HUES48 (cell line): ENCODE measurements at regions not wholly inside any gene's neighbourhood (a gene's known extent, or its start where the extent isn't known, plus 50 kb on each side); places are given as distances from the start of the nearest gene placed in this dataset.

Experiments used
- H3K27ac ChIP-seq: one replicate; pipeline ENCODE4 v1.7.0; 2013; ENCODE audit warnings: low read depth, low read length, inconsistent platforms
- H3K27me3 ChIP-seq: 2 replicates; pipeline ENCODE4 v1.6.1; 2013; ENCODE audit warnings: mild to moderate bottlenecking, low read length; ENCODE audit not compliant: control insufficient read depth, insufficient read depth
- H3K36me3 ChIP-seq: 2 replicates; pipeline ENCODE4 v1.6.1; 2013; ENCODE audit warnings: low read length; ENCODE audit not compliant: control insufficient read depth, insufficient read depth
- H3K4me1 ChIP-seq: 2 replicates; pipeline ENCODE4 v1.6.1; 2013; ENCODE audit warnings: mild to moderate bottlenecking, low read length; ENCODE audit not compliant: control insufficient read depth, insufficient read depth
- H3K4me3 ChIP-seq: 2 replicates; pipeline ENCODE4 v1.5.1; 2013; ENCODE audit warnings: mild to moderate bottlenecking, low read depth, low read length
- H3K9ac ChIP-seq: 2 replicates; pipeline ENCODE4 v1.6.1; 2013; ENCODE audit warnings: mild to moderate bottlenecking, low read depth, low read length, moderate library complexity
- H3K9me3 ChIP-seq: 2 replicates; pipeline ENCODE4 v1.6.1; 2013; ENCODE audit warnings: low read length; ENCODE audit not compliant: control insufficient read depth, insufficient read depth

- no peak overlapping the region for H3K4me3 ChIP-seq
- no peaks in the 10 kb centered on the region for H3K9me3 ChIP-seq
- no peak overlapping the region for H3K27ac ChIP-seq
- no peaks in the 10 kb centered on the region for H3K36me3 ChIP-seq
- no peak overlapping the region for H3K9ac ChIP-seq
- H3K27me3 ChIP-seq = no peaks in the 10 kb centered on the region
- no peaks in the 10 kb centered on the region for H3K4me1 ChIP-seq
Measured at GRCh38 chr9:29669613-29670012, 2096.3 kb upstream of the C9orf72 start.

GRCh38 chr9:29685531-29685930 lies 2112.2 kb upstream of the C9orf72 start:
- H3K9ac ChIP-seq = no peak overlapping the region
- no peaks in the 10 kb centered on the region for H3K4me1 ChIP-seq
- no peaks in the 10 kb centered on the region for H3K9me3 ChIP-seq
- H3K4me3 ChIP-seq = no peak overlapping the region
- no peak overlapping the region for H3K27ac ChIP-seq
- no peaks in the 10 kb centered on the region for H3K27me3 ChIP-seq
- no peaks in the 10 kb centered on the region for H3K36me3 ChIP-seq

GRCh38 chr9:29691145-29691544 lies 2117.9 kb upstream of the C9orf72 start:
- no peak overlapping the region for H3K9ac ChIP-seq
- H3K36me3 ChIP-seq = no peaks in the 10 kb centered on the region

GRCh38 chr9:29691758-29692407 lies 2118.6 kb upstream of the C9orf72 start:
- Histone ChIP-seq H3K9me3 (no peaks in the 10 kb centered on the region), H3K27me3 (no peaks in the 10 kb centered on the region), H3K27ac (no peak overlapping the region), H3K36me3 (no peaks in the 10 kb centered on the region), H3K9ac (no peak overlapping the region), H3K4me1 (no peaks in the 10 kb centered on the region), H3K4me3 (no peak overlapping the region)

More at GRCh38 chr9:29691145-29691544, 2117.9 kb upstream of the C9orf72 start:
- no peaks in the 10 kb centered on the region for H3K27me3 ChIP-seq
- H3K27ac ChIP-seq = no peak overlapping the region
- no peak overlapping the region for H3K4me3 ChIP-seq
- H3K4me1 ChIP-seq = no peaks in the 10 kb centered on the region
- H3K9me3 ChIP-seq = no peaks in the 10 kb centered on the region

DNA sequence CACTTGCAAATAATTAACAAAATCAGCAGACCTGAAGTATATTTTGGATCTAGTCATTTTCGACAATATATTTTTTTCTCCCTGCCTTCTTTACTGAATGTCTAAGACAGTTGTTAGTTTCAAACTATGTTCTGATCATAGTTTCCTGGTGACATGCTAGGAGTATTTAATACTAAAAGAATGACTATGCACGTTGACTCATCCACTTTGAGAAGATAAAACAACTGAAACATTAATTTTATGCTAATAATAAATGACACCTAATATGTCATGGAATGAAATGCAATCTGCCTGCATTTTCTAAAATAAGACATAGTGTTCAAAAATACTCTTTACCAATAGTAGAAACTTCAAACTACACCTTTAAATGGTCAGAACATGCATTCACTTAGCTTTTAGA lies 2123.7 kb upstream of the C9orf72 start:
- Histone ChIP-seq H3K9me3 (no peaks in the 10 kb centered on the region), H3K9ac (no peak overlapping the region), H3K36me3 (no peaks in the 10 kb centered on the region), H3K4me3 (no peak overlapping the region), H3K4me1 (no peaks in the 10 kb centered on the region; the same call in 1 of the 2 replicates), H3K27me3 (no peaks in the 10 kb centered on the region), H3K27ac (no peak overlapping the region)

DNA sequence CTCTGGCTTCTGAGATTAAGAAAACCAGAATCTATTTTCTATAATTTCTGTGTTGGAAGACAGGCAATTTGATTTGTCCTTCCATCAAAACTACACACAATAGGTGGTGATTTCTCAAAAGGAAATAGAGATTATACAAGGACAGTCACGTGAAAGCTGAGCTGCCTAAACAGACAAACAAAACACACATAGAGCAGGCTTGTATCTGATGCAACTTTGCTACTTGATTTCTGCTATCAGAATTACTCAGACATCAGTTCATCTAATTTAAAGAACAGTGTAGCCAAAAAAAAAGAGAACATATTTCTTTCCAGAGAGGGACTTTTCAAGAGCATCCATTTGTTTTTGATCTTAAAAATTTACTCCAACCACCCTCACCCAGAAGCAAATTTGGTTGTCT lies 2128.3 kb upstream of the C9orf72 start:
- no peaks in the 10 kb centered on the region for H3K27me3 ChIP-seq

DNA sequence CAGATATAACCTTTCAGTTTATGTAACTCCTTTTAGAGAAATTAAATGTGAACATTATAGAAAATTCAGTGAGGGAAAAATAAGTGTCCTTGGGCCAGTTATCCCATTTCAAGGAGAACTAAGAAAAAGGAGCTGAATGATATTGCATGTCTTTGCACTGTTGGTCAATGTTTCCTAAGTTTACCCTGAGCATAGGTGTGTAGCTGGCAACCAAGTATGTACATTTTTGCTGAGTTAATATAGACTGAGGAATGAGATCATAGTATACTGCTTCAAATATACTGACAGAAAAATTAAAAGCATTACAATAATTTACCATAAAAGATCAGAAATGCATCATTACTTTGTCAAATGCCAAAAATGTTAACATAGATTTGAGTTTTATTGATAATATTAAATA lies 2128.7 kb upstream of the C9orf72 start:
- Histone ChIP-seq H3K27me3 (no peaks in the 10 kb centered on the region), H3K36me3 (no peaks in the 10 kb centered on the region), H3K4me1 (no peaks in the 10 kb centered on the region; the same call in 1 of the 2 replicates), H3K9me3 (no peaks in the 10 kb centered on the region), H3K4me3 (no peak overlapping the region), H3K9ac (no peak overlapping the region), H3K27ac (no peak overlapping the region)

More for the DNA sequence above, 2128.3 kb upstream of the C9orf72 start:
- Histone ChIP-seq H3K4me3 (no peak overlapping the region), H3K27ac (no peak overlapping the region), H3K9me3 (no peaks in the 10 kb centered on the region), H3K9ac (no peak overlapping the region), H3K36me3 (no peaks in the 10 kb centered on the region), H3K4me1 (no peaks in the 10 kb centered on the region; the same call in 1 of the 2 replicates)

DNA sequence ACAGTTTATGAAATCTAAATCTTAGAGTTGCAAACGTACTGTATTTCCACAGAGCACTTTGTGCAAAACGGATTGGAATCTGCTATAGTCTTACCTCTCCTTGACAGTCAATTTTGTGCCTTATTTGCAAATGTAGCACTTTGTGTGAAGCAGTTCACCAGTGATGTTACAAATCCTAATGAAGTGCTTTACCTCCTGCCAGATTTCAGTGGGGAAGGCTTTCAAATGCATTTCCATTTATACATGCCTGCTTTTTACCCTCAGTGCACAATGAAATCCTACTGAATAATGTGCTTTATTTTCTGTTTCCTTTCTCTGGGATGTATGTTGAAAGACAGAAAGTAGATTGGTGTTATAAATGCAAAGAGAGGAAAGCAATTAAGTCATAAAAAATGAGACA lies 2141.6 kb upstream of the C9orf72 start:
- Histone ChIP-seq H3K36me3 (no peaks in the 10 kb centered on the region), H3K27me3 (no peaks in the 10 kb centered on the region), H3K4me3 (no peak overlapping the region), H3K27ac (no peak overlapping the region), H3K4me1 (peaks cover 6% of the 10 kb centered on the region), H3K9ac (no peak overlapping the region), H3K9me3 (no peaks in the 10 kb centered on the region)

- H3K27me3 ChIP-seq = no peaks in the 10 kb centered on the region
- H3K9ac ChIP-seq = no peak overlapping the region
- H3K9me3 ChIP-seq = no peaks in the 10 kb centered on the region
- H3K4me1 ChIP-seq = peaks cover 6% of the 10 kb centered on the region
- H3K4me3 ChIP-seq = no peak overlapping the region
- H3K27ac ChIP-seq = no peak overlapping the region
- H3K36me3 ChIP-seq = no peaks in the 10 kb centered on the region
Measured at GRCh38 chr9:29717631-29718030, 2144.3 kb upstream of the C9orf72 start.

- H3K36me3 ChIP-seq = no peaks in the 10 kb centered on the region
- no peak overlapping the region for H3K27ac ChIP-seq
- H3K4me3 ChIP-seq = no peak overlapping the region
- H3K9ac ChIP-seq = no peak overlapping the region
- H3K4me1 ChIP-seq = no peaks in the 10 kb centered on the region
- no peaks in the 10 kb centered on the region for H3K27me3 ChIP-seq
- no peaks in the 10 kb centered on the region for H3K9me3 ChIP-seq
Measured at GRCh38 chr9:29730163-29730562, 2156.9 kb upstream of the C9orf72 start.

DNA sequence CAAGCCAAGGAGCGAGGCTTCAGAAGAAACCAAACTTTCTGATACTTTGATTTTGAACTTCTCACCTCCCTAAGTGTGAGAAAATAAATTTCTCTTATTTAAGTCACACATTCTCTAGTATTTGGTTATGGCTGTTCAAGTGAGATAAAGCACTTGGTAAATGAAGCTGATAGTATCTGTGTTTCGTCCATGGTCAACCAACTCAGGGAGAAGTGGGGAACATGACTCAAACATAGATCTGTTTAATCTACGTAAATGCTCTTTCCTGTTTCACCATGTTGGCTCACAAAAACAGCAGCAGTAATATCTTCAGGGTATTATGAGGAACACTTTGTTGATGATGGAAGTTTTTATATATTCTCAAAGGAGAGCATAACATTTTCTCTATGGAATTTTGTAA lies 2167.2 kb upstream of the C9orf72 start:
- H3K27ac ChIP-seq = no peak overlapping the region
- no peak overlapping the region for H3K4me3 ChIP-seq
- no peaks in the 10 kb centered on the region for H3K9me3 ChIP-seq
- H3K4me1 ChIP-seq = no peaks in the 10 kb centered on the region
- no peaks in the 10 kb centered on the region for H3K36me3 ChIP-seq
- no peak overlapping the region for H3K9ac ChIP-seq
- H3K27me3 ChIP-seq = no peaks in the 10 kb centered on the region
